Neural crest cell (in vitro differentiated cells): ENCODE measurements at regions not wholly inside any gene's neighbourhood (a gene's known extent, or its start where the extent isn't known, plus 50 kb on each side); places are given as distances from the start of the nearest gene placed in this dataset.

Experiments
- DNase-seq: peaks from one replicate; pipeline ENCODE4 v3.0.0; 2021; ENCODE audit warnings: low read depth, mixed read lengths, low spot score
- H3K27ac Mint-ChIP-seq: one replicate; pipeline ENCODE4 v1.8.0; 2021; ENCODE audit warnings: mild to moderate bottlenecking, mixed read lengths; ENCODE audit not compliant: unreplicated experiment
- H3K27me3 Mint-ChIP-seq: 2 replicates; pipeline ENCODE4 v1.8.0; 2021; ENCODE audit warnings: low read depth, mild to moderate bottlenecking, mixed read lengths
- H3K36me3 Mint-ChIP-seq: 2 replicates; pipeline ENCODE4 v1.8.0; 2021; ENCODE audit warnings: low read depth, mild to moderate bottlenecking, mixed read lengths
- H3K4me1 Mint-ChIP-seq: 2 replicates; pipeline ENCODE4 v1.8.0; 2021; ENCODE audit warnings: mixed read lengths
- H3K4me3 Mint-ChIP-seq: one replicate; pipeline ENCODE4 v1.8.0; 2021; ENCODE audit warnings: mild to moderate bottlenecking, mixed read lengths
- H3K9me3 Mint-ChIP-seq: 2 replicates; pipeline ENCODE4 v1.8.0; 2021; ENCODE audit warnings: mixed read lengths
- TF ChIP-seq, protein P1 (sequence below): fragments of 200-600 bp; sonication (generic); conservative IDR thresholded peaks from 2 replicates; pipeline ENCODE4 v1.5.0; 2021; ENCODE audit warnings: antibody characterized with exemption, mild to moderate bottlenecking

- Mint-ChIP-seq H3K27ac (no peak overlapping the region), H3K4me3 (no peak overlapping the region), H3K27me3 (no peaks in the 10 kb centered on the region), H3K9me3 (no peaks in the 10 kb centered on the region), H3K4me1 (no peaks in the 10 kb centered on the region), H3K36me3 (no peaks in the 10 kb centered on the region)
- DNase-seq: no peak
- TF ChIP-seq, protein P1, sequence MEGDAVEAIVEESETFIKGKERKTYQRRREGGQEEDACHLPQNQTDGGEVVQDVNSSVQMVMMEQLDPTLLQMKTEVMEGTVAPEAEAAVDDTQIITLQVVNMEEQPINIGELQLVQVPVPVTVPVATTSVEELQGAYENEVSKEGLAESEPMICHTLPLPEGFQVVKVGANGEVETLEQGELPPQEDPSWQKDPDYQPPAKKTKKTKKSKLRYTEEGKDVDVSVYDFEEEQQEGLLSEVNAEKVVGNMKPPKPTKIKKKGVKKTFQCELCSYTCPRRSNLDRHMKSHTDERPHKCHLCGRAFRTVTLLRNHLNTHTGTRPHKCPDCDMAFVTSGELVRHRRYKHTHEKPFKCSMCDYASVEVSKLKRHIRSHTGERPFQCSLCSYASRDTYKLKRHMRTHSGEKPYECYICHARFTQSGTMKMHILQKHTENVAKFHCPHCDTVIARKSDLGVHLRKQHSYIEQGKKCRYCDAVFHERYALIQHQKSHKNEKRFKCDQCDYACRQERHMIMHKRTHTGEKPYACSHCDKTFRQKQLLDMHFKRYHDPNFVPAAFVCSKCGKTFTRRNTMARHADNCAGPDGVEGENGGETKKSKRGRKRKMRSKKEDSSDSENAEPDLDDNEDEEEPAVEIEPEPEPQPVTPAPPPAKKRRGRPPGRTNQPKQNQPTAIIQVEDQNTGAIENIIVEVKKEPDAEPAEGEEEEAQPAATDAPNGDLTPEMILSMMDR: no peak
Observed at GRCh38 chr11:23759489-23759888, 737.4 kb upstream of the LUZP2 start.

GRCh38 chr11:23764286-23764685 lies 732.6 kb upstream of the LUZP2 start:
- H3K27me3 Mint-ChIP-seq: no peaks in the 10 kb centered on the region

DNA sequence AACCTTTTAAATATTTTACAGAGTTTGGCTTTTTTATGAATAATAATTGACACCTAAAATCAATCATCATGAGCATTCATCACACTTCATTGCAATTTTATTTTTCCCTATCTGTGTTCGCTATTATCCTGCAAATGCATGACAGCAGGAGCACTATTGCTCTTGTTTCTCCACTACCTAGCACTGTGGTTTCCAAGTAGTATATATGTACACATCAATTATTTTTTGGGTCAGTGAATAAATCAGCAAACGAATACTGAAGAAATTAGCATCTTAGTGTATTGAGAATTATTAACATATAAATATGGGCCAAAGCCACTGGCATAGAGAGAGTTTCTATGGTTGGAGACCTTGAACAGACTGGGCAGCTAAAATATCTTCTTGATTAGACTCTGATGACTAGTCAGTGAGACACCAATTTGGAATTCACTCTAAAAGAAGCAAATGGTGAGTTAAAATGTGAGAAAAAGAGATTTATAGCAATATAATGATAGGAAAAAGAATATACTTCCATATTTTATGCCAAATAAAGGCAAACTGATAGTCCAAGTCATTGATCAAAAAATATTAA lies 731.1 kb upstream of the LUZP2 start:
- TF ChIP-seq, protein P1: no peak
- no peaks in the 10 kb centered on the region for H3K9me3 Mint-ChIP-seq
- peaks cover 6% of the 10 kb centered on the region for H3K36me3 Mint-ChIP-seq
- no peak overlapping the region for H3K4me3 Mint-ChIP-seq
- H3K4me1 Mint-ChIP-seq: no peaks in the 10 kb centered on the region
- no peak overlapping the region for H3K27ac Mint-ChIP-seq
- no peaks in the 10 kb centered on the region for H3K27me3 Mint-ChIP-seq
- DNase-seq: no peak

More at GRCh38 chr11:23764286-23764685, 732.6 kb upstream of the LUZP2 start:
- no peaks in the 10 kb centered on the region for H3K9me3 Mint-ChIP-seq
- TF ChIP-seq, protein P1: no peak
- H3K27ac Mint-ChIP-seq: no peak overlapping the region
- no peak overlapping the region for H3K4me3 Mint-ChIP-seq
- peaks cover 6% of the 10 kb centered on the region for H3K36me3 Mint-ChIP-seq
- no peak for DNase-seq
- no peaks in the 10 kb centered on the region for H3K4me1 Mint-ChIP-seq

DNA sequence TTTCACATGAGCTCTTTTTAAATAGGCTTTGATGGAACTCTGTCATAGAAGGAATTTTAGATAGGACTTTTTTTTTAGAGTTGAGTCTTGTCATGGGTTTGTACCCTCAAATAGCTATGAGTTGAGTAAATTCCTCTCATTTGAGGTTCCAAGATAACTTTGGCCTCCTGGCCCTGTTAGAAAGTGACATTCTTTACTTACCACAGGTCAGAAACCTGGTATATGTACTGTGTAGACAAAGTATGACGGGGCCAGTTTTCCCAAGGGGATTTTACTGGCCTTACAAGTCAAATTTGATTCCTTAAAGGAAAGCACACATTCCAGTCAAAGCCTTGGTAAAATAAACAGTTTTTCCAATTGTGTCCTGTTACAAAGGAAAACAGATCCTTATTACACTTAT lies 729.3 kb upstream of the LUZP2 start:
- no peak for DNase-seq
- H3K27me3 Mint-ChIP-seq: no peaks in the 10 kb centered on the region
- H3K27ac Mint-ChIP-seq: no peak overlapping the region
- H3K9me3 Mint-ChIP-seq: peaks cover 3% of the 10 kb centered on the region
- H3K4me1 Mint-ChIP-seq: no peaks in the 10 kb centered on the region
- TF ChIP-seq, protein P1: no peak
- H3K36me3 Mint-ChIP-seq: peaks cover 6% of the 10 kb centered on the region
- H3K4me3 Mint-ChIP-seq: no peak overlapping the region

GRCh38 chr11:23769214-23769613 lies 727.6 kb upstream of the LUZP2 start:
- Mint-ChIP-seq H3K27me3 (no peaks in the 10 kb centered on the region), H3K9me3 (peaks cover 3% of the 10 kb centered on the region), H3K36me3 (peaks cover 6% of the 10 kb centered on the region), H3K4me3 (no peak overlapping the region), H3K4me1 (no peaks in the 10 kb centered on the region), H3K27ac (no peak overlapping the region)
- TF ChIP-seq, protein P1: no peak
- no peak for DNase-seq
